ENCODE measurements at regions not wholly inside any gene's neighbourhood (a gene's known extent, or its start where the extent isn't known, plus 50 kb on each side); places are given as distances from the start of the nearest gene placed in this dataset.
"Not testable (repeated sequence)": the region's sequence is repeated elsewhere in the genome, so short reads cannot be mapped to it uniquely, and the experiment has no call there.

DNA sequence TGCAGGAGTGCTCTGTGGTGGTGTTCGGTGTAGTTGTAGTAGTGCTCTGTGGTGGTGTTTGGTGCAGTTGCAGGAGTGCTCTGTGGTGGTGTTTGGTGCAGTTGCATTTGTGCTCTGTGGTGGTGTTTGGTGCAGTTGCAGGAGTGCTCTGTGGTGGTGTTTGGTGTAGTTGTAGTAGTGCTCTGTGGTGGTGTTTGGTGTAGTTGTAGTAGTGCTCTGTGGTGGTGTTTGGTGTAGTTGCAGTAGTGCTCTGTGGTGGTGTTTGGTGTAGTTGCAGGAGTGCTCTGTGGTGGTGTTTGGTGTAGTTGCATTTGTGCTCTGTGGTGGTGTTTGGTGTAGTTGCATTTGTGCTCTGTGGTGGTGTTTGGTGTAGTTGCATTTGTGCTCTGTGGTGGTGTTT, 706.9 kb upstream of the FRG1 start:
- TF ChIP-seq POLR2A, POLR2AphosphoS5 (IDR thresholded peaks at IDR 0.05): not testable (repeated sequence)

All from gastroesophageal sphincter (tissue), 2 donors.